WTC11 (cell line): ENCODE measurements at regions not wholly inside any gene's neighbourhood (a gene's known extent, or its start where the extent isn't known, plus 50 kb on each side); places are given as distances from the start of the nearest gene placed in this dataset.

Experiments
- ATAC-seq: fragments of 200-7000 bp; cut with Tn5 transposase; 2 replicates; pipeline ENCODE4 v1.10.0; 2021; ENCODE audit warnings: mild to moderate bottlenecking, moderate library complexity
- CTCF ChIA-PET: fragments of 300-600 bp; sonication (Branson Sonifier 250); formaldehyde crosslinking; loops from one replicate; lab custom pipeline; 2021; ENCODE audit warnings: antibody characterized with exemption; lab: Charles Lee
- POLR2A ChIA-PET: fragments of 350-600 bp; sonication (Branson Sonifier 250); formaldehyde crosslinking; loops from one replicate; lab custom pipeline; 2021; ENCODE audit warnings: antibody characterized with exemption; lab: Charles Lee
- DNase-seq: peaks from one replicate; pipeline ENCODE4 v3.0.0; 2021; ENCODE audit warnings: low spot score
- H3K27ac Mint-ChIP-seq: 2 replicates; pipeline ENCODE4 v1.8.0; 2021; ENCODE audit warnings: mixed read lengths
- H3K27me3 Mint-ChIP-seq: 2 replicates; pipeline ENCODE4 v1.8.0; 2021; ENCODE audit warnings: low read depth, mild to moderate bottlenecking, moderate library complexity, mixed read lengths
- H3K36me3 Mint-ChIP-seq: 2 replicates; pipeline ENCODE4 v1.8.0; 2021; ENCODE audit warnings: mixed read lengths
- H3K4me1 Mint-ChIP-seq: 2 replicates; pipeline ENCODE4 v1.8.0; 2022; ENCODE audit warnings: mixed read lengths
- H3K4me3 Mint-ChIP-seq: 2 replicates; pipeline ENCODE4 v1.8.0; 2021; ENCODE audit warnings: mild to moderate bottlenecking, moderate library complexity, mixed read lengths
- H3K9me3 Mint-ChIP-seq: 2 replicates; pipeline ENCODE4 v1.8.0; 2021; ENCODE audit warnings: mixed read lengths
- CDX4 ChIP-seq: fragments of 250-450 bp; sonication (Bioruptor Pico); IDR thresholded peaks from 2 replicates; pipeline ENCODE4 v1.9.0; 2021; ENCODE audit warnings: moderate library complexity, mild to moderate bottlenecking, inconsistent platforms, borderline replicate concordance
- CREB1 ChIP-seq: sonication (generic); formaldehyde crosslinking; IDR thresholded peaks from 2 replicates; pipeline ENCODE4 v1.8.0; 2023; ENCODE audit warnings: mild to moderate bottlenecking, missing genetic modification reagents
- E2F4 ChIP-seq: sonication (generic); formaldehyde crosslinking; IDR thresholded peaks from 2 replicates; pipeline ENCODE4 v1.8.1; 2022; ENCODE audit warnings: low read depth, mild to moderate bottlenecking, moderate library complexity, missing genetic modification reagents, borderline replicate concordance
- ESRRA ChIP-seq: sonication (generic); formaldehyde crosslinking; IDR thresholded peaks from 2 replicates; pipeline ENCODE4 v1.8.1; 2022; ENCODE audit warnings: mild to moderate bottlenecking, missing genetic modification reagents, borderline replicate concordance
- FOXK1 ChIP-seq: sonication (generic); formaldehyde crosslinking; IDR thresholded peaks from 2 replicates; pipeline ENCODE4 v1.8.0; 2022; ENCODE audit warnings: mild to moderate bottlenecking, moderate library complexity, missing genetic modification reagents
- GRHL2 ChIP-seq: fragments of 250-450 bp; sonication (Bioruptor Pico); IDR thresholded peaks from 2 replicates; pipeline ENCODE4 v1.8.0; 2022; ENCODE audit warnings: mild to moderate bottlenecking, moderate library complexity; ENCODE audit not compliant: insufficient replicate concordance, severe bottlenecking
- GTF2I ChIP-seq: fragments of 250-450 bp; sonication (Bioruptor Pico); conservative IDR thresholded peaks from 2 replicates; pipeline ENCODE4 v1.4.0; 2021; ENCODE audit warnings: mild to moderate bottlenecking
- JAZF1 ChIP-seq: fragments of 250-450 bp; sonication (Bioruptor Pico); IDR thresholded peaks from 2 replicates; pipeline ENCODE4 v1.9.0; 2021; ENCODE audit warnings: moderate library complexity, mild to moderate bottlenecking, inconsistent platforms
- MXD4 ChIP-seq: fragments of 250-450 bp; sonication (Bioruptor Pico); IDR thresholded peaks from 2 replicates; pipeline ENCODE4 v1.8.0; 2021; ENCODE audit warnings: mild to moderate bottlenecking, moderate library complexity, borderline replicate concordance
- NR1H2 ChIP-seq: sonication (generic); formaldehyde crosslinking; IDR thresholded peaks from 2 replicates; pipeline ENCODE4 v1.9.0; 2021; ENCODE audit warnings: mild to moderate bottlenecking, moderate library complexity, missing genetic modification reagents
- NR2C2 ChIP-seq: sonication (generic); formaldehyde crosslinking; IDR thresholded peaks from 2 replicates; pipeline ENCODE4 v1.8.0; 2022; ENCODE audit warnings: mild to moderate bottlenecking, missing genetic modification reagents
- PRRX2 ChIP-seq: fragments of 250-450 bp; sonication (Bioruptor Pico); IDR thresholded peaks from 2 replicates; pipeline ENCODE4 v1.8.0; 2021; ENCODE audit warnings: mild to moderate bottlenecking
- RELA ChIP-seq: sonication (generic); formaldehyde crosslinking; IDR thresholded peaks from 2 replicates; pipeline ENCODE4 v1.8.1; 2022; ENCODE audit warnings: missing genetic modification reagents, mild to moderate bottlenecking, borderline replicate concordance
- TP53 ChIP-seq: sonication (generic); formaldehyde crosslinking; IDR thresholded peaks from 2 replicates; pipeline ENCODE4 v1.8.1; 2023; ENCODE audit warnings: mild to moderate bottlenecking, missing genetic modification reagents
- ZMAT4 ChIP-seq: fragments of 250-450 bp; sonication (Bioruptor Pico); IDR thresholded peaks from 2 replicates; pipeline ENCODE4 v1.9.0; 2021; ENCODE audit warnings: mild to moderate bottlenecking
- ZNF138 ChIP-seq: sonication (generic); formaldehyde crosslinking; conservative IDR thresholded peaks from 2 replicates; pipeline ENCODE4 v1.8.1; 2022; ENCODE audit warnings: mild to moderate bottlenecking, moderate library complexity, missing genetic modification reagents
- ZNF232 ChIP-seq: sonication (generic); formaldehyde crosslinking; IDR thresholded peaks from 2 replicates; pipeline ENCODE4 v1.8.0; 2022; ENCODE audit warnings: mild to moderate bottlenecking, missing genetic modification reagents
- ZNF532 ChIP-seq: fragments of 250-450 bp; sonication (Bioruptor Pico); IDR thresholded peaks from 2 replicates; pipeline ENCODE4 v1.9.0; 2021; ENCODE audit warnings: mild to moderate bottlenecking, borderline replicate concordance
- TF ChIP-seq, protein P1 (sequence below): sonication (generic); formaldehyde crosslinking; conservative IDR thresholded peaks from 2 replicates; pipeline ENCODE4 v1.8.1; 2023; ENCODE audit warnings: mild to moderate bottlenecking, low read depth, missing genetic modification reagents, moderate library complexity
- TF ChIP-seq, protein P2 (sequence below): fragments of 250-450 bp; sonication (Bioruptor Pico); conservative IDR thresholded peaks from 2 replicates; pipeline ENCODE4 v1.9.0; 2021; ENCODE audit warnings: mild to moderate bottlenecking

- peaks cover 7% of the 10 kb centered on the region; the same call in 1 of the 2 replicates for H3K27me3 Mint-ChIP-seq
- TF ChIP-seq TP53 (CRISPR knock-in tag), result no peak
- TF ChIP-seq, protein P1, sequence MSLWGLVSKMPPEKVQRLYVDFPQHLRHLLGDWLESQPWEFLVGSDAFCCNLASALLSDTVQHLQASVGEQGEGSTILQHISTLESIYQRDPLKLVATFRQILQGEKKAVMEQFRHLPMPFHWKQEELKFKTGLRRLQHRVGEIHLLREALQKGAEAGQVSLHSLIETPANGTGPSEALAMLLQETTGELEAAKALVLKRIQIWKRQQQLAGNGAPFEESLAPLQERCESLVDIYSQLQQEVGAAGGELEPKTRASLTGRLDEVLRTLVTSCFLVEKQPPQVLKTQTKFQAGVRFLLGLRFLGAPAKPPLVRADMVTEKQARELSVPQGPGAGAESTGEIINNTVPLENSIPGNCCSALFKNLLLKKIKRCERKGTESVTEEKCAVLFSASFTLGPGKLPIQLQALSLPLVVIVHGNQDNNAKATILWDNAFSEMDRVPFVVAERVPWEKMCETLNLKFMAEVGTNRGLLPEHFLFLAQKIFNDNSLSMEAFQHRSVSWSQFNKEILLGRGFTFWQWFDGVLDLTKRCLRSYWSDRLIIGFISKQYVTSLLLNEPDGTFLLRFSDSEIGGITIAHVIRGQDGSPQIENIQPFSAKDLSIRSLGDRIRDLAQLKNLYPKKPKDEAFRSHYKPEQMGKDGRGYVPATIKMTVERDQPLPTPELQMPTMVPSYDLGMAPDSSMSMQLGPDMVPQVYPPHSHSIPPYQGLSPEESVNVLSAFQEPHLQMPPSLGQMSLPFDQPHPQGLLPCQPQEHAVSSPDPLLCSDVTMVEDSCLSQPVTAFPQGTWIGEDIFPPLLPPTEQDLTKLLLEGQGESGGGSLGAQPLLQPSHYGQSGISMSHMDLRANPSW (CRISPR knock-in tag), result no peak
- TF ChIP-seq ESRRA, result no peak
- TF ChIP-seq NR2C2 (CRISPR knock-in tag), result no peak
- no peak for TF ChIP-seq ZNF138
- TF ChIP-seq ZNF532 (CRISPR knock-in tag), result no peak
- no peak for TF ChIP-seq ZNF232 (CRISPR knock-in tag)
- no peak for TF ChIP-seq CREB1 (CRISPR knock-in tag)
- no peak for TF ChIP-seq RELA (CRISPR knock-in tag)
- TF ChIP-seq, protein P2, sequence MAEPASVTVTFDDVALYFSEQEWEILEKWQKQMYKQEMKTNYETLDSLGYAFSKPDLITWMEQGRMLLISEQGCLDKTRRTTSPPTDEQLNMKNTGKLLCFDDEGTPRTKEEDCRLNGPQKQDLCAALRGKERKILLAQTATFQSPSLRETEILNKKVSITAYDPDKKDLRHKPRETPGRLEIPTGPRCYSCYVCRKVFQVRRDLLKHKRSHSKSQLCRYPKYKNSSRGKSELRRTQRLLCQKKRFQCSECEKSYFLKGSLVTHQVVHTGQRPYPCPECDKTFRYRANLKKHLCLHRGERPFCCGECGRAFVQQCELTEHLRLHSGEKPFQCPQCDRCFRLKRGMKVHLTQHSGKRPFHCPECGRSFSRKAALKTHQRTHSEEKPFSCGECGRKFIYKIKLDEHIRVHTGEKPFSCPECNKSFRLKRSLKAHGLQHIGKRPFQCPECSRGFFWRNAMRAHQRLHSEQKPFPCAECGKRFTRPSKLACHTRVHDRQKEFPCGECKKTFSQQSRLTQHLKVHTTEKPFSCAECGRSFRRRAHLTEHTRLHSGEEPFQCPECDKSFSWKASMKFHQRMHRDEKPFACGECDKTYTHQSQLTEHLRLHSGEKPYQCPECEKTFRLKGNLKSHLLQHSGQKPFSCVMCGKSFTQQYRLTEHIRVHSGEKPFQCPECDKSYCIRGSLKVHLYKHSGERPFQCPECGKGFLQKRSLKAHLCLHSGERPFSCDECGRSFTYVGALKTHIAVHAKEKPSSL (CRISPR knock-in tag), result no peak
- TF ChIP-seq JAZF1, result no peak
- TF ChIP-seq FOXK1, result no peak
- TF ChIP-seq NR1H2 (CRISPR knock-in tag), result no peak
- no peak for TF ChIP-seq MXD4
- H3K9me3 Mint-ChIP-seq, result peaks cover 23% of the 10 kb centered on the region
- H3K36me3 Mint-ChIP-seq, result no peaks in the 10 kb centered on the region
- no peak overlapping the region for H3K27ac Mint-ChIP-seq
- ChIA-PET CTCF (no interaction called here), POLR2A (no interaction called here)
- H3K4me1 Mint-ChIP-seq, result peaks cover 4% of the 10 kb centered on the region
- DNase-seq (no peak), ATAC-seq (no peak)
- H3K4me3 Mint-ChIP-seq, result no peak overlapping the region
Measured at GRCh38 chr2:31725444-31725843, 144.7 kb upstream of the SRD5A2 start.

DNA sequence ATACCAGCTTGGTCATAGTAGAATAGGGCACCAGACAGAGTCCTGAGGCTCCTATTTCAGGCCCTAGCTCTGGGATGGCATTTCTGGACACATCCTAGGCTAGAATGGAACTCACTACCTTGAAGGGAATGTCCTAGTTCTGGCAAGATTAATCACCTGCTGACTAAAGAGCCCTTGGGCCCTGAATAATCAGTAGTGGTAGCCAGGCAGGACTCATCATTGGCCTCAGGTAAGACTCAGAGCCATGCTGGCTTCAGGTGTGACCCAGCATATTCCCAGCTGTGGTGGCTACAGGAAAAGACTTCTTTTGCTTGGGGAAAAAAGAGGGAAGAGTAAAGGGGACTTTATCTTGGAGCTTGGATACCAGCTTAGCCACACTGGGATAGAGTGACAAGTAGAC lies 131.0 kb upstream of the SRD5A2 start:
- Mint-ChIP-seq H3K4me3 (no peak overlapping the region), H3K27ac (no peak overlapping the region), H3K27me3 (peaks cover 8% of the 10 kb centered on the region), H3K36me3 (no peaks in the 10 kb centered on the region), H3K9me3 (peaks cover 8% of the 10 kb centered on the region)
- no peak for ATAC-seq
- no peak for DNase-seq
- no peak for TF ChIP-seq E2F4 (CRISPR knock-in tag)
- TF ChIP-seq CDX4 (CRISPR knock-in tag), result no peak
- TF ChIP-seq GTF2I, result no peak
- TF ChIP-seq PRRX2, result no peak
- TF ChIP-seq GRHL2 (CRISPR knock-in tag), result no peak
- no peak for TF ChIP-seq ZMAT4
- TF ChIP-seq, all 79 proteins: peak for 0
- H3K4me1 Mint-ChIP-seq, result no peaks in the 10 kb centered on the region
- ChIA-PET CTCF (no interaction called here), POLR2A (no interaction called here)
